ENCODE measurements at regions not wholly inside any gene's neighbourhood (a gene's known extent, or its start where the extent isn't known, plus 50 kb on each side); places are given as distances from the start of the nearest gene placed in this dataset.

DNA sequence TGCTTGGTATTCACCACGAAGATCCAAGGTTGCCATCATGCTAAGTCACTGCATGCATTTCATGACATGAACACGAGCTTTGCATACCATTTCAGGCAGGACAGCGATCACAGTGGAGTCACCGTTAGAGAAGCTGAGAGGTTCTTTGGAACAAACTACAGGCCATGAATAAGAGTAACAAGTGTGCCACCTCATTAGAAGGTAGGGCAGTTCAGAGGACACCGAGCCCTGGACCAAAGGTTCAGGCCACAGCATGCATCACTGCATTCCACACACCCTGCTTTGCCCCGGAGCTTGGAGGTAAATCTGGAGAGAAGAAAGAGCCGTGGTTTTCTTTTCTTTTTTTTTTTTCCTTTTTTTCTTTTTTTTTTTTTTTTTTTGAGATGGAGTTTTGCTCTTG, 66.9 kb upstream of the CDH4 start:
- ChIA-PET CTCF (interaction anchor here (0.7 kb wide), 2 partner anchors 718 to 1047 kb away, joined by 3 to 5 read pairs; no protein-coding TSS in a partner anchor), POLR2A (no interaction called here)
- no peak for ATAC-seq
- intact Hi-C loops (cut with micrococcal nuclease; ENCODE audit: unreplicated experiment) (no loop called here), in situ Hi-C loops (cut with HindIII; ENCODE audit: low pct_unique_long_range_greater_than_20kb, low sequenced_read_pairs) (no loop called here)
- BruUV-seq (replicated peaks): no TSS peak
- TF ChIP-seq, protein P1, sequence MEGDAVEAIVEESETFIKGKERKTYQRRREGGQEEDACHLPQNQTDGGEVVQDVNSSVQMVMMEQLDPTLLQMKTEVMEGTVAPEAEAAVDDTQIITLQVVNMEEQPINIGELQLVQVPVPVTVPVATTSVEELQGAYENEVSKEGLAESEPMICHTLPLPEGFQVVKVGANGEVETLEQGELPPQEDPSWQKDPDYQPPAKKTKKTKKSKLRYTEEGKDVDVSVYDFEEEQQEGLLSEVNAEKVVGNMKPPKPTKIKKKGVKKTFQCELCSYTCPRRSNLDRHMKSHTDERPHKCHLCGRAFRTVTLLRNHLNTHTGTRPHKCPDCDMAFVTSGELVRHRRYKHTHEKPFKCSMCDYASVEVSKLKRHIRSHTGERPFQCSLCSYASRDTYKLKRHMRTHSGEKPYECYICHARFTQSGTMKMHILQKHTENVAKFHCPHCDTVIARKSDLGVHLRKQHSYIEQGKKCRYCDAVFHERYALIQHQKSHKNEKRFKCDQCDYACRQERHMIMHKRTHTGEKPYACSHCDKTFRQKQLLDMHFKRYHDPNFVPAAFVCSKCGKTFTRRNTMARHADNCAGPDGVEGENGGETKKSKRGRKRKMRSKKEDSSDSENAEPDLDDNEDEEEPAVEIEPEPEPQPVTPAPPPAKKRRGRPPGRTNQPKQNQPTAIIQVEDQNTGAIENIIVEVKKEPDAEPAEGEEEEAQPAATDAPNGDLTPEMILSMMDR (IDR thresholded peaks at IDR 0.05): no peak
- TF ChIP-seq POLR2AphosphoS5 (IDR thresholded peaks at IDR 0.05; ENCODE audit: low read depth, low read length) (no peak), SIN3A (IDR thresholded peaks at IDR 0.05; ENCODE audit: borderline replicate concordance, insufficient read depth, low read depth, low read length) (no peak), TCF7L2 (IDR thresholded peaks at IDR 0.05; ENCODE audit: low read depth, low read length) (no peak)
- TF ChIP-seq, protein P2, sequence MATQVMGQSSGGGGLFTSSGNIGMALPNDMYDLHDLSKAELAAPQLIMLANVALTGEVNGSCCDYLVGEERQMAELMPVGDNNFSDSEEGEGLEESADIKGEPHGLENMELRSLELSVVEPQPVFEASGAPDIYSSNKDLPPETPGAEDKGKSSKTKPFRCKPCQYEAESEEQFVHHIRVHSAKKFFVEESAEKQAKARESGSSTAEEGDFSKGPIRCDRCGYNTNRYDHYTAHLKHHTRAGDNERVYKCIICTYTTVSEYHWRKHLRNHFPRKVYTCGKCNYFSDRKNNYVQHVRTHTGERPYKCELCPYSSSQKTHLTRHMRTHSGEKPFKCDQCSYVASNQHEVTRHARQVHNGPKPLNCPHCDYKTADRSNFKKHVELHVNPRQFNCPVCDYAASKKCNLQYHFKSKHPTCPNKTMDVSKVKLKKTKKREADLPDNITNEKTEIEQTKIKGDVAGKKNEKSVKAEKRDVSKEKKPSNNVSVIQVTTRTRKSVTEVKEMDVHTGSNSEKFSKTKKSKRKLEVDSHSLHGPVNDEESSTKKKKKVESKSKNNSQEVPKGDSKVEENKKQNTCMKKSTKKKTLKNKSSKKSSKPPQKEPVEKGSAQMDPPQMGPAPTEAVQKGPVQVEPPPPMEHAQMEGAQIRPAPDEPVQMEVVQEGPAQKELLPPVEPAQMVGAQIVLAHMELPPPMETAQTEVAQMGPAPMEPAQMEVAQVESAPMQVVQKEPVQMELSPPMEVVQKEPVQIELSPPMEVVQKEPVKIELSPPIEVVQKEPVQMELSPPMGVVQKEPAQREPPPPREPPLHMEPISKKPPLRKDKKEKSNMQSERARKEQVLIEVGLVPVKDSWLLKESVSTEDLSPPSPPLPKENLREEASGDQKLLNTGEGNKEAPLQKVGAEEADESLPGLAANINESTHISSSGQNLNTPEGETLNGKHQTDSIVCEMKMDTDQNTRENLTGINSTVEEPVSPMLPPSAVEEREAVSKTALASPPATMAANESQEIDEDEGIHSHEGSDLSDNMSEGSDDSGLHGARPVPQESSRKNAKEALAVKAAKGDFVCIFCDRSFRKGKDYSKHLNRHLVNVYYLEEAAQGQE (IDR thresholded peaks at IDR 0.05; ENCODE audit: insufficient read depth in 1 of 2, low read depth in 2 of 2, low read length in 1 of 2): no peak
- H3K27me3 ChIP-seq (ENCODE audit: control insufficient read depth, insufficient read depth, low read length): no peaks in the 10 kb centered on the region
- no peak overlapping the region for H3K4me3 ChIP-seq (ENCODE audit: low read depth in 2 of 2, low read length in 2 of 2)
- H3K36me3 ChIP-seq (ENCODE audit: control insufficient read depth, insufficient read depth, low read length): no peaks in the 10 kb centered on the region
- H3K27ac ChIP-seq (ENCODE audit: low read length): no peak overlapping the region
- H3K9me3 ChIP-seq (ENCODE audit: control insufficient read depth, insufficient read depth, low read depth, low read length): no peaks in the 10 kb centered on the region
- no peaks in the 10 kb centered on the region for H3K4me1 ChIP-seq (ENCODE audit: control insufficient read depth, insufficient read depth, low read length)
- DNase-seq (ENCODE audit: low read depth, low spot score): no peak

DNA sequence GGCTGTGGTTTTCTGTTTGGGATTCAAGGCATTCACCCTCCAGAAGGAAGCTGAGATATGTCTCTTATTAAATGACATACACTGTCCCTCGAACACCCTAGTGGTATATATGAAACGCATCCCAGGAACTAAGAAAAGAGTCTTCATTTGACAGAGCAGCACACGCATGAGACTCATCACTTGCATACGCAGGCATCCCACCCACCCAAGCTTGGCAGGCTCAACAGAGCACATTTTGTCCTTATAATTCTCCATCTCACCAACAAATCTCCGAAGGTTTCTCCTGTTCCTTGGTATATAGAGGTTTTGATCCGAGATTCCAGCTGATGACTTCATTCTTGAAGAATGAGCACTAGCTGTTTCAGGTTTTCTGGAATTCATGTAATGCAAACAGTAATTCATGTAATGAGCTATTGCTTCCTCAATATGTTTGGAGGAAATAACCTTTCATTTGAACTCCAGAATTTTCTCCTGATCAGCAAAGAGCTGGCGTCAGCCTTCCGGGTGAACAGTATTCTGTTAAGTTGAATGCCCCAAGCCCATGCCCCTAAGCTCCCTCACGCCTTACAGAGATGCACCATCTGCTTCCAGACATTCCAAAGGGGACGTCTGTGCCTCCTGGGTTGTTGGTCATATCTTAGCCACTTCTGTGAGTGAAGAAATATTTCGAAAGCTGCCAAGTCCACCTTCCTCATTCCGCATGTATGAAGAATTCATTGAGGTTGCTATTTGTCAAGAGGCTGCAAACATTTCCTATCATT, 66.0 kb upstream of the CDH4 start:
- in situ Hi-C loops (cut with HindIII; ENCODE audit: low pct_unique_long_range_greater_than_20kb, low sequenced_read_pairs) (no loop called here), intact Hi-C loops (cut with micrococcal nuclease; ENCODE audit: unreplicated experiment) (no loop called here)
- Histone ChIP-seq H3K4me1 (ENCODE audit: control insufficient read depth, insufficient read depth, low read length) (no peaks in the 10 kb centered on the region), H3K4me3 (ENCODE audit: low read depth in 2 of 2, low read length in 2 of 2) (no peak overlapping the region), H3K27me3 (ENCODE audit: control insufficient read depth, insufficient read depth, low read length) (no peaks in the 10 kb centered on the region), H3K36me3 (ENCODE audit: control insufficient read depth, insufficient read depth, low read length) (no peaks in the 10 kb centered on the region), H3K27ac (ENCODE audit: low read length) (no peak overlapping the region), H3K9me3 (ENCODE audit: control insufficient read depth, insufficient read depth, low read depth, low read length) (no peaks in the 10 kb centered on the region)
- TF ChIP-seq, protein P2 (IDR thresholded peaks at IDR 0.05; ENCODE audit: insufficient read depth in 1 of 2, low read depth in 2 of 2, low read length in 1 of 2): no peak
- no peak for TF ChIP-seq SIN3A (IDR thresholded peaks at IDR 0.05; ENCODE audit: borderline replicate concordance, insufficient read depth, low read depth, low read length)
- TF ChIP-seq, protein P1 (IDR thresholded peaks at IDR 0.05): no peak
- TF ChIP-seq POLR2AphosphoS5 (IDR thresholded peaks at IDR 0.05; ENCODE audit: low read depth, low read length): no peak
- no peak for TF ChIP-seq TCF7L2 (IDR thresholded peaks at IDR 0.05; ENCODE audit: low read depth, low read length)
- ATAC-seq: no peak
- POLR2A ChIA-PET: no interaction called here
- CTCF ChIA-PET: interaction anchor here (0.7 kb wide), 1 partner anchor 1048 kb away, joined by 5 read pairs; no protein-coding TSS in a partner anchor
- BruUV-seq (replicated peaks): no TSS peak
- DNase-seq (ENCODE audit: low read depth, low spot score): no peak

All from Panc1 (cell line).